Globus pallidus (tissue), 1 donor: ENCODE measurements at regions not wholly inside any gene's neighbourhood (a gene's known extent, or its start where the extent isn't known, plus 50 kb on each side); places are given as distances from the start of the nearest gene placed in this dataset.
"Not testable (repeated sequence)": the region's sequence is repeated elsewhere in the genome, so short reads cannot be mapped to it uniquely, and the experiment has no call there.

Experiments used
- DNase-seq: peaks from one replicate; pipeline ENCODE4 v3.0.0-alpha.2; 2015; ENCODE audit warnings: low spot score

DNA sequence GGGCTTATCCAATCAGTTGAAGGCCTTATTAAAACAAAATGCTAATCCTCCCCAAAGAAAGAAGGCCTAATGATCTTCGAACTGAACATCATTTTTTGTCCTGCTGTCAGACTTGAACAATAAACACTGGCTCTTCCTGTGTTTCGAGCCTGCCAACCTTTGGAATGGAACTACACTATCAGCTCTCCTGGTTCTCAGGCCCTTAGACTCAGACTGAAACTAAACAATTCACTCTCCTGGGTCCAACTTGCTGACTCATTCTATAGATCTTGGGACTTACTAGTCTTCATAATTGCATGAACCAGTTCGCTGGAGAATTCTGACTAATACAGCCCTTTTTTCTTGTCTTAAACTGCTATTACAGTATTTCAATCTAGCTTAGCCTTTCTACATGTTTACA is 235.2 kb downstream of the LNPK start:
- DNase-seq = no peak

DNA sequence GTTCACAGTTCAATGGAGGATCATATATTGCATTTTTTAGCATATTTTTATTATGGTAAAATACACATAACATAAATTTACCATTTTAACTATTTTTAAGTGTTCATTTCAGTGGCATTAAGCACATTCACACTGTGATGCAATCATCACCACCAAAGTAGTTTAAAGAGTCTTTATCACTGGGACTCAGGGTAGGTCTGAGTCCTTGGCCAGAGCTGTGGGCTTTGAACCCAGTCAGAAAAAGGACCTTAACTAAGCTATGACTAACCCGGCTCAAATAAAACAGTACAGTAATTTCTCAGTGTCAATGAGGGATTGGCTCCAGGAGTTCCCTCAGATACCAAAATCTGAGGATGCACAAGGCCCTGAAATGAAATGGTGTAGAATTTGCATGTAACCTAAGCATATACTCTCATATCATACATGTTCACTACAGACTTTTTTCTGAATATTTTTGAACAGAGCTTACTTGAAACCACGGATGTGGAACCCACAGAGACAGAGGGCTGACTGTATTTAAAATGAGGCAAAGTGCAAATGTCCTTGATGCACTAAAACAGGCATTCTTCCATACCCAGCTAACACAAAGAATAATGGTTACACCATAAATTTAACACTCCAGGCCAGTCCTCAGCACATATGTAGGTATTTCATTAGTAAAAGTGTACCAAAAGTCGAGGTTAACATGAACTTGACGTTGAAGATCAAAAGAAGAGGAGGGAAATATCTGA is 246.2 kb downstream of the LNPK start:
- no peak for DNase-seq

DNA sequence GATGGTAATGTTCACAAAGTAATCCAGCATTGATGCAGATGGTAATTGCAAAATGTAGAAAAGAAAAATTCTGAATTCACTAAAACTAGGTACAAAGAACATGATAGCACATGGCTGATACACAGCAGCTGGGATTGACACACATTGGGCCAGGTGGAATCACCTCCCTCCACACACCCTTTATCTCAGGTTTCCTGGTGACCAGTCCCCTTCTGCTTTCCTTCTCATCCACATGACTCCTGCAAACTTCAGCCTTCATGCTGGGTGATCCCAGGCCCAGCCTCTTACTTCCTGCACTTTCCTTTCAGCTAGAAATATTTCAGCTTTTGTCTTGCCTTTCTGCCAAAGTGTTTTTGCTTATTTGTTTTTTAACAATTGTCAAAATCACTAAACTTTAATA is 246.9 kb downstream of the LNPK start:
- no peak for DNase-seq

DNA sequence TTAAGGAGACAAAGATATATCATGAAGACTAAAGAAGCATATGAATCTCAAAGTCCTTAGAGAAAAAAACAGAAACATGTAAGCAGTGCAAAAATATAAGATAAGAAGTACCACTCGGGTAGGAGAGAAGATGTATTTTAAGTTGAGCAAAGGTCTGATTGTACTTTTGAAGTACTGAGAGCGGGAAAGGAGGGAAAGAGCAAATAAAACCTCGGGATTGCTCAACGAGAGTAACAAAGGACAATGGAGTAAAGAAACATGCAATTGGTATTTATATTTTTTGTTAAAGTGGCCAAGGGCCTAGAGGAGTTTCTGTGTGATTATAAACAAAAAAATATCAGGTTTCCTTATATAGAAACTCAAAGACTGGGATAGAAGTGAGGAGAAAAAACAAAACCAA is 251.9 kb downstream of the LNPK start:
- DNase-seq = no peak

DNA sequence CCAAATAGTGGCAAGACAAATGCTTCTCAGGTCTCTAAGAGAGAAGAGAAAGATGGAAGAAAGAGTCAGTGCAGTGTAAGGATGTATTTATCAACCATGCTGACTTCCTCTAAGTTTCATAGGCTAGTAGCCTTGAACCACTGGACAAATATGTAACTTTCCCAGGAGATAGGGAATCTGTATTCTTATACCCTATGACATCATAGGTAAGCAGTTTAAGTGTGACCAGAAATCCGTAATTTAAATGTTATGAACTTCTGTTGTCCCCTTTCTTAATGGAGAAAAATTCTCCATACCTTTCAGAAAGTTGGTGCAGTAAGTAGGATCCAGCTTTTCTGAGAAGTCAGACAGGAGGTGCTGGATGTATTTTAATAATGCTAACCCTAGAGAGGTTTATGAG is 256.2 kb downstream of the LNPK start:
- no peak for DNase-seq

DNA sequence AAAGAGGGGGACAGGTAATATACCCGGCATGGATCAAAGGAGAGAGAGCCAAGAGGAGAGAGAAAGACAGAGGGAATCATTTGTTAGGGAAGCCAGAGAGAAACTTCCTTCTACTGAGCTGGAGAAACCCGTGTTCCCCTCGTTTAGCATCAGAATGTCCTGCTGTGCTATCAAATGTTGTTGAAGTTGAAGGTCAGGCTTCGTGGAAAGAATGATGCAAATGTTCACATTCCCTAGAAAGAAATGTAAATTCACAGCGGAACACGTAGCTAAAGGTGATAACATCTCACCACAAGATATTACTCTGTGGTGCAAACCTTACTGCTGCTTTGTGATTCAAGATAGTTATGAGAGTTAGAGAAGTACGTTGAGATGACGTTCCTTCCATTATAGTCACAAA is 258.1 kb downstream of the LNPK start:
- DNase-seq = no peak

DNA sequence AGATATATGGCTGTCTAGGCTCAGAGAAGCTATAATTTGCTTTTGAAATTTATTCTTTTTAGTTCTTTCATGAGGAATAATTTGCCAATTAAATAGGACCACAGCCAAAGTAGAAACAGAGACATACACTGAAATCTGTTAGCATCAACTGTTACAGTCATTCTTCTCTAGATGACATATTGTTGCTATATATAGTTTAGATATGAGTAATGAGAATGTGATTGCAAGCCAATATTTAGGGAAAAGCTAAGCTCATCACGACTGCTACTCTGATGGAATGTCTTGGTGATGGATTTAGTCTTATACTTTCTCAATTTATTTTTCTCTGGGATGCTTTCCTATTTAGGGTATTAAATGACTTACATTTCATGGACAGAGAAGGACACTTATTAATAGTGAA is 259.1 kb downstream of the LNPK start:
- DNase-seq = no peak

DNA sequence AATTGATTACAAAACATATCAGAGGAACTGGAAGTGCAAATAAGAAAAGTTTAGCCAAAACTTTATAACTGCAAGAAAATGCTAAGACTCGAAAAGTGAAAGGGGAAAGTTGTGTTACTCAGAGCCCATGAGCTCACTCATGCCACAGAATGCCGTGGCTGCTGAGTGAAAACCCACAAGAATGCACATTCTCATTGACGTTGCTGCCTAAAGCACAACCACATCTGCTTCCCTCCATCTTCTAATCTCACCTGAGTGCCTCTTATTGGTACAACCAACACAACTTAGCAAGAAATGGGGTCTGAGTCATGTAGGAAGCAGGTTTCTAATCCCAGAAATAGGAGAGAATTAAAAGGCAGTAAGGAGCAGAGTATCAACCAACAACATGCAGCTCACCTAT is 259.7 kb downstream of the LNPK start:
- no peak for DNase-seq

DNA sequence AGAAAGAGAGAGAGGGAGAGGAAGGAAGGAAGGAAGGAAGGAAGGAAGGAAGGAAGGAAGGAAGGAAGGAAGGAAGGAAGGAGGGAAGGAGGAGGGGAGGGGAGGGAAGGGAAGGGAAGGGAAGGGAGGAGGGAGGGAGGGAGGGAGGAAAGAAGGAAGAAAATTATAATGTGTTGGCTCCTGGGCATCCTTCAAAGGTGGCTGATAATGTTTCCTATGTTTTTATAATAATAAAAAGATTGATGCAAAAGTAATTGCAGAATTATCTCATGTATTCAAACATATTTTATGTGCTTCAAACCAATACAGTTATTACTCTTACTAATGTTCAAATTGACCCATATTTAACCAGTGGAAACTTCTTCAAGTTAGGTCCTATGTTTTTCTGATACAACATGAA is 260.9 kb downstream of the LNPK start:
- no peak for DNase-seq

DNA sequence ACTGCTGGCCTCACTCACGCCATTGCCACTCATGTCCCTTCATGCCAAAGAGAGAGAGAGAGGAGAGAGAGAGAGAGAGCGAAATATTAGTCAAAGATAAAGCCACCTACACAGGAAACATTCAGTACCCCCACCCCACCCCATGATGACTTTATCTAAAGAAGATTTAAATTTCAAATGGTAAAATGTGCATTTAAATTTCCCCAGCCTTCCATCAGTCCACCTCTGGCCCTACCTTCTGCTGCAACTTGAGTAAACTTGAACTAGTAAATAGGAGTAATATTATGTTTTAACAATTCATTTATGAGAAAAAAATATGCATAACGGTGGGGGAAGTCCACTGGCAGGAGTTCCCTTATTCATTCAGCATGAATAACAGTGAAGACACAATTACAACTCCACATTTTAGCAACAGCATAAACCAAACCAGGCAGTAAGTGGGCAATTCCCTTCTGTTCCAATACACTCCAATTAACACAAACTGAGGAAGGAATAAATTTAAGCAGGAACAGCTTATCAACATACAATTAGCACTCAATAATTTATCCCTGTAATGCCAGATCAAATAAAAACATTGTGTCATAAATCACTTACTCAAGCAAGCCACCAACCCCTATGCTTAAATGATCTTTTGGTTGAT is 264.2 kb downstream of the LNPK start:
- DNase-seq = no peak

DNA sequence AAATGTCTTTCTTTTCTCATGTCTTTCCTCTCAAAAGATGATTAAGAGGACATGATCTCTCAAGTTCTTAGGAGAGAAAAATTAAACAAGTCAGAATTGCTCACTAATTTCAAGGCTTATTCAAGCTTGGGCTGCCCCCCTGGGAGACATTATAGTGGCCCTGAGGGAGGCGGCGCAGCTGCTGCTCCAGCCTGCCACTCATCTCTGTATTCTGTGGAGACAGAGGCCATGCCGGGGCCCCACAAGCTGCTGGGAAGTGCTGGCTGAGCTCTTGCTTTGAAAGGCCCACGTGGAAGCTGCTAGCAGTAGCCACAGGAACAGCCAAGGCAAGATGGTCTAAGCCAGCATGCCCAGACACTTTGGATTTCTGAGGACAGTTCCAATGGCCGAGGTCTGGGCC is 267.4 kb downstream of the LNPK start:
- no peak for DNase-seq

DNA sequence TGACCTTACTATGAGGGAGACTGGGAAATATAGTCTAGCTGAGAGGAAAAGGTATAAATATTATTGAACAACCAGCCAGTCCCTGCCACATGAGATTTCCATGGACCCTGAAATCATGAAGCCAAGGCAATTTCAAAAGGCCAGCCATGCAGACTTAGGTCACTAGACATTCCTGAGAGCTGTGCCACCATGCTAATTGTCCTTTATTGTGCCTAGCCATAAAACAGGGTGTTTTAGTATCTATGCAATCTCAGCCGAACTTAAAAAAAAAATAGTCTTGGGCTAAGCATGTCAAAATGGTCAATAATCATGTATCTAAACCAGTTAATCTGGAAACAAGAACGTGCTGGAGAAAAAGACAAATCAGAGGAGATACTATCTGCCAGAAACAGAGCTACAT is 269.5 kb downstream of the LNPK start:
- DNase-seq = no peak

DNA sequence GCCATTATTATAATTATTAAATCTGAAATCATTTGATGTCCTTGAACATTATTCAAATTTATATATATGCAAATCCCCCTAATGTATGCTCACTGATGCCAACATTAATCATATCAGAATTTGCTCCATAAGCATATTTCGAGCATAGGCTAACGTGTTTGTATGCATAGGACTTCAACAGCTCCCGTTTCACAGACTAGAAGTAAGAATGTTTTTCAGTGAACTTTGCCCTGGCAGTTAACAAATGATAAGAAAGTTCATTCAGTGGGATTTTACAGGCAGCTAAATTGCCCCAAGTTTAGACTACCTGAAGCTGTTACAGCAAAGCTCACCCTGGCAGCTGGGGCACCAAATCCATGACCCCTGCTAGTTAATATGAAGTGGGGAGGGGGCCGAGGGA is 272.0 kb downstream of the LNPK start:
- no peak for DNase-seq

DNA sequence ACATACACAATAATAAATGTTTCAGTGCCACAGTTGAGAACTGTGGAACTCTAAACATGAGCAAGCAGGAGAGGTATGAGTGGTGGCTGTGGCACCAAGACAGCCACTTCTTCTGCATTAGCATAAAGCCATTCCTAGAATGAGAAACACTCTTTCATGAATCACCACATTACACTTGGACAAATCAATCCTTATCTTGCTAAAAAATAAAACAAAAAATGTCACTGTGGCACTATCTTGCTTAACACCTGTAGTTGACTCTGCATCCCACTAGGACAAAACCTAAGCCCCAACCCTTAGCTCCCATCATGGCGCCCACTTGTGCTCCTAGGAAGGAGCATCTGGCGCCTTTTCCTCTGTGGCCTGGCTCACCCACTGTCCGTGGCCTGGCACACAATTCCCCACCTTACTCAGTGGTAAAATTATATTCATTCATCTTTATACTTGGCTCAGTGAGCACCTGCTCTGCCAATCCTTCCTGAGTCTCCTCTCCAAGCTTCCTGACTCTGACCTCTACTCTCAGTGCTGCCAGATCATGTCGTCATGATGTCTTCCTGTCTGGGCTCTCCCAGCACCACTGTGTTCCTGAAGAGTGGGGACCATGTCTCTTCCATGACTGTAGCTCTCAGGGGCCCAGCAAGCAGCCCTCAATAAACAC is 272.9 kb downstream of the LNPK start:
- DNase-seq = no peak

DNA sequence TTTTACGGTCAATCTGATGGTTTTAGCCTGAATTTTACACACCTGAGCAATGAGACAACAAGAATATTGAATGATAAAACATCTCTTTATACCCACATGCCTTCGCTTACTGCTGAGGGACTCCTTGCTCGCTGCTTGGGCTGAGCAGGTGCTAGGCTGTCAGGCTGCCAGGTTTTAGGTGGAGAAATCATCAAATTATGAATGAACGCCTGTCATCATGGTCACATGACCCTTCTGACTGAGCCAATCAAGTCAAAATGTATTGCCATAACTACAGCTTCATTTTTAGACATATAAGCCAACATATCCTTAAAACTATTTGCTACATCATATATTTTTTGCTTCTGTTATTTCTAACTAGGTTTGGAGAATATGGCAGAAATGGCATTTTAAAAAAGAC is 274.0 kb downstream of the LNPK start:
- no peak for DNase-seq

DNA sequence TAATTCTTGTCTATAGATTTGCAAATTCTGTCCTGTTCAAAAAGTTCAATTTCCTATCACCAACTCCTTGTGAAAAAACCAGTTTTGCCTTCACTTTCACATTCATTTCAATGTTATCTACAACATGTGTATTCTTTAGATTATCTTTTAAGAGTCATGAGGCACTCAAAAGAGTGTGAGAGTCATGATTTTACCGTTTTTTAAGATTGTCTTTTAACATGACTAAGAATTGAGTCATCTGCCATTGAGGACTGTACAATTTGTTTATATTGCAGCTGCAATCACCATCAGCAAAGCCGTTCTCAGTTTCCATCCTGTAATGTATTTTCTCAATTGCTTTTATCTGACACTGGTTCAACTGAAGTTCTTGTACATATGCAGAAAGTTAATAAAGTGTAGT is 275.8 kb downstream of the LNPK start:
- no peak for DNase-seq

DNA sequence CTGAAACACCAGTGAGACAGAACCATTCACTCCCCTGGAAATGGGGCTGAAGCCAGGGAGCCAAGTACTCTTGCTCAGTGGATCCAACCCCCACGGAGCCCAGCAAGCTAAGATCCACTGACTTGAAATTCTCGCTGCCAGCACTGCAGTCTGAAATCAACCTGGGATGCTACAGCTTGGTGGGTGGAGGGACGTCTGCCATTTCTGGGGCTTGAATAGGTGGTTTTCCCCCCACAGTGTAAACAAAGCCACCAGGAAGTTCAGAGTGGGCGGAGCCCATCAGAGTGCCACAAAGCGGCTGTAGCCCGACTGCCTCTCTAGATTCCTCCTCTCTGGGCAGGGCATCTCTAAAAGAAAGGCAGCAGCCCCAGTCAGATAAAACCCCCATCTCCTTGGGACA is 292.8 kb downstream of the LNPK start:
- no peak for DNase-seq

DNA sequence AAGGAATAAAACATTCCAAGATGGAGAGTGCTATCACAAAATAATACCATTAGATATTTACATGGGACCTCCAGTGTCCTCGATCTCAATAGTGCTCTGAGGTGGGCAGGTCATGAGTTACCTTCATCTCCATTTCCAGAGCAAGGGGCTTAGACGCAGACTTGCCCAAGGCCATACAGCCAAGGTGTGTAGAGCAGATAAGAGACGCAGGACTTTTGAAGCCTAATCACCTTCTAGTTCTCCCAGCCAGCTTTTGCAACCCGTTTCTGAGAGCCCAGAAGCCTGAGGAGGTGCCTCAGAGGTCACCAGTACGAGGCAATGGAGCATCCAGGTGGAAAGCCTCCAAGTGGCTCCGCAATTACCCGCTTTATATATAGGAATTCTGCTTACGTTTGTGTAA is 294.7 kb downstream of the LNPK start:
- no peak for DNase-seq

DNA sequence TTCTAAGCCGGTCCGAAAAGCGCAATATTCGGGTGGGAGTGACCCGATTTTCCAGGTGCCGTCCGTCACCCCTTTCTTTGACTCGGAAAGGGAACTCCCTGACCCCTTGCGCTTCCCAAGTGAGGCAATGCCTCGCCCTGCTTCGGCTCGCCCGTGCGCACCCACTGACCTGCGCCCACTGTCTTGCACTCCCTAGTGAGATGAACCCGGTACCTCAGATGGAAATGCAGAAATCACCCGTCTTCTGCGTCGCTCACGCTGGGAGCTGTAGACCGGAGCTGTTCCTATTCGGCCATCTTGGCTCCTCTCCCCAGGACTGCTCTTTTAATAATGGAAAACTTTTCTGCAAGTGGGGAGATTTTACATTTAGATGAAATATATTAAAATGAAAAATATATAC is 297.5 kb downstream of the LNPK start:
- not testable (repeated sequence) for DNase-seq

DNA sequence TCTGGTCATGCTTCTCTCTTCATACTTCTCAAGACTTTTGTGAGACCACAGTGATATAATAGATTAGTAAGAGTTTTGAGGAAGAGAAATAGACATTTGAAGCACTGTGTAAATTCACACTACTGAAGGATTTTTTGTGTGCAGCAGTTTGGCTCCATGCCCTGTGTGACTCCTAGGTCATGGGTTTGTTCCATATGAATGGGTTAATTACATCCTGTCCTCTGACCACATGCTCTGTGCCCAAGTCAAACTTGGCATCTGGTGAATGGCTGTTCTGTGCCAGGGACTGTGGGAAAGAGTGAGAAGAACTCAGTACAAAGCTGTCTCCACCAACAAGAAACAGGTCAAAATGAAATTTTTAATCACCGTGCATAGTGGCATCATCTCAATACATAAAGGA is 304.0 kb downstream of the LNPK start:
- DNase-seq = no peak

DNA sequence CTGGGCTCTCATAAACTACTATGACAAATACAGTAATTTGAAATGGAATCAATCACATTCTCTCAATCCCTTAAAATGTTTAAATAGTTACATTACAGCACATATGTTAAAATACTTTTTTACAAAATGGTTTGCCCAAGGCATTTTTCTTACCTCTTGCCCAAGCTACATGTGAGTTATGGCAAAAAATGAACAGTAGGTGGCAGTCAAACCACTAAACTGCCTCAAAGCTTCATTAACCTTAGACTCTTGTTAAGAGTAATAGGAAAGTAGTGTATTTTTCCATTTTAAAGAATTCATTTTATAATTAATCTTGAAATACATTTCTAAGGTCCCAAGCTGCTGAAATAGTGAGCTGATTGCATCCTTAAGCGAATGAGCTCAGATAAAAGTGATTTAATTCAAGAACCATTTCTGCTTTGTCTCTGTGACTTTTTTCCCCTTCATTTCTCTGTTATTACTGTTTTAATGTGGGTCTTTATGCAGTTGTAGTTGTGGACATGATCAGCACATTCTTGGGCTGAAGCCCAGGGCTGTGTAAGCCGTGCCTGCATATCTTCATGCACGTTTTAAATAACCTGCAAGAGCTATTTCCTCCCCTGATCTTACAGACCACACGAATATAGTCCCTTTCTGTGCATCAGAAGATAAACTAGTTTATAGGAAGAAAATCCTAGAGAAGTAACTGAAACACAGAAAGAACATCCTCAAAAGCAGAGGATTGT is 311.8 kb downstream of the LNPK start:
- DNase-seq = peak; percentile 42

DNA sequence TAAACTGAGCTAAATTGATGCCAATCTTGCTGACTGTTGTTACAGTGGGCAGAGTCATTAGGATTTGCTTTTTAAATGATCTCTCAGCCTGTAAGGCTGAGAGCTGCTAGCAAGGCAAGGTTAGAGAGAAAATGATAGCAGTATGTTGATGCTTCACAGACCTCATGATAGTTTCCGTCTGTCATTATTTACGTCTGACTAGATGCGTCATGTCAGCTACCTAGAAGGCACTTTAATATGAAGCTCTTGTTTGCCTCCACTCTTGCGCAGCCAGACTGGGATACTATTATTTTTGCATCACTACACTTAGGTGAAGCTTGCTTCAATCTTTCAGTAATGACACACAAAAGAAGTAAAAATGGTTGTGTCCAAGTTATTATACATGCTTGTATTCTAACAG is 313.8 kb downstream of the LNPK start:
- DNase-seq = no peak

DNA sequence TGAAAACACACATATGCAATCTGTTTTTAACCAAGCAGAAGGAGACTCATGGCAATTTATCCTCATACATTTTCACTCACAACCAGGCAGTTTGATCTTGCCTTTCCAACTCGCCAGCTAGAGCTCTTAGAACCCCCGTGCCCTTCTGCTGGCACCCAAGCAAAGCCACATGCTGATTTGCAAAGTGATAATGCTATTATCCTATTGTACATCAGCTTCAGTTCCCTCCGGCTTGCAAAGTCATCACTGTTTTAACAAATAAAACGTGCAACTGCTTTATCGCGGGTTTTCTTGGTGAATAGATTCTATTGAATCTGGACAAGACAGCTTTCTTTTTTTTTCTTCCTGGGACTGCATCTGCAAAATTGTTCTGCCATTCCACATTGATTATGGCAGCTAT is 314.6 kb downstream of the LNPK start:
- no peak for DNase-seq
